HepG2 (cell line): ENCODE measurements at regions not wholly inside any gene's neighbourhood (a gene's known extent, or its start where the extent isn't known, plus 50 kb on each side); places are given as distances from the start of the nearest gene placed in this dataset.

Experiments
- ATAC-seq: fragments of 200-7000 bp; cut with Tn5 transposase; 3 replicates; pipeline ENCODE4 v1.9.1; 2020; ENCODE audit warnings: mild to moderate bottlenecking, moderate library complexity
- BruUV-seq: library from RNA; stranded (reverse); fragments of 400-500 nt; replicated peaks from 2 replicates; lab custom pipeline; 2021; lab: Mats Ljungman, UMichigan
- CTCF ChIA-PET: fragments of 300-600 bp; formaldehyde crosslinking; extraction: SDS; loops from one replicate; lab custom pipeline; 2021; ENCODE audit warnings: low total read pairs, inconsistent platforms, low intra/inter-chr PET ratio; lab: Yijun Ruan, JAX
- POLR2A ChIA-PET: fragments of 350-600 bp; sonication (Branson Sonifier 250); formaldehyde crosslinking; loops from one replicate; lab custom pipeline; 2020; ENCODE audit warnings: antibody characterized with exemption, inconsistent platforms; lab: Yijun Ruan, JAX
- DNase-seq: peaks from one replicate; pipeline ENCODE4 v3.0.0-alpha.2; 2015; ENCODE audit warnings: low spot score
- FAIRE-seq: peaks from 3 replicates; lab custom pipeline; 2011; peaks lifted over from hg19 to GRCh38; lab: Jason Lieb, UNC
- H2AFZ ChIP-seq: one replicate; pipeline ENCODE4 v1.6.1; 2011; ENCODE audit warnings: low read length, inconsistent platforms
- H3K27ac ChIP-seq: fragments of 300-600 bp; 3 replicates; pipeline ENCODE4 v1.8.0; 2011; ENCODE audit warnings: mixed run types, mild to moderate bottlenecking, mixed read lengths, low read length, inconsistent platforms; ENCODE audit not compliant: insufficient read depth; ENCODE audit errors: extremely low read length
- H3K27me3 ChIP-seq, 2 experiments: fragments of 200-600 bp in 1 of 2; 2 replicates in 1 of 2; 3 replicates in 1 of 2; pipeline versions ENCODE4 v1.6.0 to v1.8.0; 2011; ENCODE audit warnings: low read length in 2 of 2, mild to moderate bottlenecking in 2 of 2, moderate library complexity in 2 of 2, inconsistent platforms in 1 of 2; ENCODE audit not compliant: insufficient read depth in 2 of 2, control insufficient read depth in 1 of 2
- H3K36me3 ChIP-seq, 2 experiments: fragments of 200-600 bp in 1 of 2; replicated peaks in 1 of 2; 2 replicates in 1 of 2; 3 replicates in 1 of 2; pipeline versions ENCODE4 v1.5.1 to v1.8.0; 2011; ENCODE audit warnings: low read length in 2 of 2, inconsistent platforms in 1 of 2; ENCODE audit not compliant: insufficient read depth in 2 of 2, control insufficient read depth in 1 of 2
- H3K4me1 ChIP-seq: 2 replicates; pipeline ENCODE4 v1.5.1; 2012; ENCODE audit warnings: low read length, inconsistent platforms; ENCODE audit not compliant: insufficient read depth
- H3K4me2 ChIP-seq: 2 replicates; pipeline ENCODE4 v1.6.0; 2011; ENCODE audit warnings: low read depth, low read length, inconsistent platforms
- H3K4me3 ChIP-seq, 3 experiments: fragments of 200-600 bp in 1 of 3; sonication (generic), shearing (Covaris generic) in 1 of 3; replicated peaks in 1 of 3; 2 replicates each; pipeline ENCODE4 v1.5.1; 2011 to 2016; ENCODE audit warnings: low read length in 3 of 3, inconsistent platforms in 2 of 3, low read depth in 2 of 3, mild to moderate bottlenecking in 2 of 3, control low read depth in 1 of 3, mixed read lengths in 1 of 3; ENCODE audit not compliant: insufficient read depth in 1 of 3
- H3K79me2 ChIP-seq: one replicate; pipeline ENCODE4 v1.6.1; 2011; ENCODE audit warnings: low read length, inconsistent platforms; ENCODE audit not compliant: insufficient read depth
- H3K9ac ChIP-seq: 2 replicates; pipeline ENCODE4 v1.6.0; 2011; ENCODE audit warnings: mild to moderate bottlenecking, low read depth, low read length, inconsistent platforms; ENCODE audit not compliant: insufficient read depth
- H3K9me3 ChIP-seq: 2 replicates; pipeline ENCODE4 v1.5.1; 2012; ENCODE audit warnings: mild to moderate bottlenecking, low read length
- H4K20me1 ChIP-seq: 2 replicates; pipeline ENCODE4 v1.6.0; 2011; ENCODE audit warnings: inconsistent platforms, mild to moderate bottlenecking, low read length, moderate library complexity; ENCODE audit not compliant: insufficient read depth
- CBX2 ChIP-seq, 2 experiments: fragments of 200-600 bp in 1 of 2; sonication (generic); formaldehyde crosslinking in 1 of 2; IDR thresholded peaks; 2 replicates each; pipeline versions ENCODE4 v1.7.0 to v1.8.1; 2018 to 2022; ENCODE audit warnings: low read depth in 2 of 2, low read length in 1 of 2, mild to moderate bottlenecking in 1 of 2, missing genetic modification reagents in 1 of 2
- HMGXB3 ChIP-seq: sonication (generic); formaldehyde crosslinking; IDR thresholded peaks from 2 replicates; pipeline ENCODE4 v1.4.0; 2020; ENCODE audit warnings: missing genetic modification reagents, borderline replicate concordance
- ZMYM4 ChIP-seq: sonication (generic); formaldehyde crosslinking; IDR thresholded peaks from 2 replicates; pipeline ENCODE4 v1.8.1; 2023; ENCODE audit warnings: mild to moderate bottlenecking, missing genetic modification reagents
- WGBS: methylation state at CpG from one replicate; pipeline ENCODE4 v1.1.6; 2017; ENCODE audit warnings: low lambda C conversion rate; 5-methylcytosine and 5-hydroxymethylcytosine counted together
- in situ Hi-C: cut with HindIII; loops from 2 replicates; pipeline ENCODE4 v1.10.0; 2017; ENCODE audit warnings: low pct_unique_long_range_greater_than_20kb; ENCODE audit not compliant: extremely low pct_ligation_motif_present
- intact Hi-C: fragments of 100-400 bp; cut with micrococcal nuclease; formaldehyde crosslinking; loops from one replicate; pipeline ENCODE4 v1.10.0; 2022; ENCODE audit not compliant: unreplicated experiment

DNA sequence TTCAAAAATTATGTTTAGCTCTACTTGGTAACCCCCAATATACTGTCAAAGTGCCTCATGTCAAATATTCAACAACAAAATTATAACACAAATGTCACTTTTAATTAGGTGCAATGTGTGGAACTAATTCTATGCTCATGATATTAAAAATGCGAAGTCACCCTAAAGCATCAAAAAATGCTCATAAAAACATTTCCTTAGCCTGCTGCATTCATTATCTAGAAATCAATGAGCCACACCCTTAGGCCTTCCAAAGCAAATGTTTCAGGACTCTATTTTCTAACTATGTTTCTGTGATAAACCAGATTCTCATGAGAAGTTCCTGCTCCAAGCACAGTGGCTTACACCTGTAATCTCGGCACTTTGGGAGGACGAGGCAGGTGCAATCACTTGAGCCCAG lies 75.0 kb upstream of the ANK3 start:
- intact Hi-C loops = no loop called here

More for the DNA sequence above, 75.0 kb upstream of the ANK3 start:
- ChIA-PET CTCF (no interaction called here), POLR2A (no interaction called here)
- DNase-seq (no peak), FAIRE-seq (no peak), ATAC-seq (no peak)
- H3K4me3 ChIP-seq = no peak overlapping the region
- no peaks in the 10 kb centered on the region for H3K79me2 ChIP-seq
- H3K27ac ChIP-seq = no peak overlapping the region
- H2AFZ ChIP-seq = no peak overlapping the region
- no peak overlapping the region for H3K4me2 ChIP-seq
- H3K27me3 ChIP-seq = no peaks in the 10 kb centered on the region; a peak in 1 of 5 replicates
- H4K20me1 ChIP-seq = no peaks in the 10 kb centered on the region
- 7% methylated on average over 3 of the region's 3 CpGs for WGBS
- TF ChIP-seq CBX2 (IDR thresholded peaks at IDR 0.05; ENCODE audit: low read depth, low read length) (no peak), CBX2 (CRISPR knock-in tag; IDR thresholded peaks at IDR 0.05; ENCODE audit: low read depth) (no peak), ZMYM4 (CRISPR knock-in tag) (no peak), HMGXB3 (no peak)
- no peaks in the 10 kb centered on the region for H3K36me3 ChIP-seq
- BruUV-seq = no TSS peak
- no peak overlapping the region for H3K9ac ChIP-seq
- no peaks in the 10 kb centered on the region for H3K9me3 ChIP-seq
- in situ Hi-C loops = no loop called here
- H3K4me1 ChIP-seq = no peaks in the 10 kb centered on the region
